COLO668 (cell line): ENCODE measurements at regions not wholly inside any gene's neighbourhood (a gene's known extent, or its start where the extent isn't known, plus 50 kb on each side); places are given as distances from the start of the nearest gene placed in this dataset.
"Not testable (repeated sequence)": the region's sequence is repeated elsewhere in the genome, so short reads cannot be mapped to it uniquely, and the experiment has no call there.

Experiments used
- DNase-seq: peaks from one replicate; lab custom pipeline; 2025; ENCODE audit not compliant: unreplicated experiment; lab: John Stamatoyannopoulos, UW

DNA sequence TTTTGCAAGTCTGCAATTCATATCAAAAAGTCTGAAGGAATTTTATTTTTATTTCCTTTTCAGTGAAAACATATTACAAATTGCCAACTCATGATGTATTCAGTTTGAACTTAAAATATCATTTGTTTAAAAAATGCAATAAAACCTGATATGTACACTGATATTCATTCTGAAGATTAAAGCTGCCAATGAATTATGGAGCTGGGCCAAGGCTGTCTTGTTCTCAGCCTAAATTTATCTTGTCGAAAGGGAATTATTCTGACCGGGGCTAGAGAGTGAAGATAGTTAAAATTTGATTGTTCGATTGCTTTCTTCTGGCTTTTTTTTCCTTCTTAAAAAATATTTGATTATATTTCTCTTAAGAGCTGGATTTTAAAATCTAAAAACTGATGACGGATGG lies 54.0 kb upstream of the RBFOX1 start:
- DNase-seq: no peak

- no peak for DNase-seq
Measured at GRCh38 chr16:7272567-7273158, 60.0 kb upstream of the RBFOX1 start.

- DNase-seq: no peak
Measured at GRCh38 chr16:7271486-7271885, 61.2 kb upstream of the RBFOX1 start.

DNA sequence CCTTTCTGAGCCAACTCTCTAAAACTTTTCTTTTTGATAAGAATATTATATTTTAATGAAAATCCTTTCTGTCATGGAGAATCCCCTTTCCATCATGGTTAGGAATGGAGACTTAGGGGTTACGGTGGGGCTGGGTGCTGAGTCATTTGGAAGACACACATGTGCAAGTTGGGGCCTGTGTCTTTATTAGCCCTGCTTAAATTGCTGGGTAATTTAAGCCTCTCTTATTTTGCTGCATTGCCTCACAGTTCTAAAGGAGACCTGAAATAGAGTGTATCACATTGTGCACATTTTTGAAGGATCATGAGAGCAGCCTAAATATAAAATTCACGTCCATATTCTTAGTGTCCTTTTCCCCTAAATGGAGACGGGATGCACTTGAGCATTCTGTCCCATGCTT lies 61.8 kb upstream of the RBFOX1 start:
- no peak for DNase-seq

DNA sequence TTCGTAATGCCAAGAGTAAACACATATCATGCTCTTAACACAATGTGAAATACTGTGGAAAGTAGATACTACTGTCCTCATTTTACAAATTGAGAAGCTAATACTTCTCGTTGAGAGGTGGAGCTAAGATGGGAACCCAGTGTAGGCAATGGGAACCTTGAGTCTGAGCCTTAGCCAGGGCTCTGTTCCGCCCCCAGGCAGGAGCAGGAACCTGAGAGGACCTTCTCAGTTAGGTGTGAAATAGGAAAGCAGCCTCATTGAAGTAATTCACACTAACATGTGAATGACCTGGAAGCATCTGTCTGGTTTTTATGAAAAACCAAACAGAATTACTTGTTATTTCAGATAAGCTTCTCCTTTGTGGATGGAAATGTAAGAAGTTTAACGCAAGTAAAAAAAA lies 62.6 kb upstream of the RBFOX1 start:
- DNase-seq: no peak

DNA sequence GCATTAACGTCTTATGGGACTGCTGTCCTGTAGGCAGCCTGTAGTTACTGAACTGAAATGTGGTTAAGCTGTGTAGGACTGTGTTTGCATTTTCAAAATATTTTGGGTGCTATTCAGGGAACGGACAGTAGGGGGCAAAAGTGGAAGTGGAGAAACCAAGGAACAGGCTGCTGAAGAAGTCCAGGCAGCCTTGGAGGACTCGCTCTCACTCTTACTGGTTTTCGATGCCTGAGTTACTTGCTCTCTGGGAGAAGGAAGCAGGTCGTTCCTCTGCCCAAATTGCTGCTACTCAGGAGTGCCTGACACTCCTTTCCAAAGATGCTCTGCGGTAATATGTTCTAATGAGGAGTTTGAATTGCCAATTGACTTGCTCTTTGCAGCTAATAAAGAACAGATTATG lies 64.5 kb upstream of the RBFOX1 start:
- DNase-seq: peak; percentile 10

DNA sequence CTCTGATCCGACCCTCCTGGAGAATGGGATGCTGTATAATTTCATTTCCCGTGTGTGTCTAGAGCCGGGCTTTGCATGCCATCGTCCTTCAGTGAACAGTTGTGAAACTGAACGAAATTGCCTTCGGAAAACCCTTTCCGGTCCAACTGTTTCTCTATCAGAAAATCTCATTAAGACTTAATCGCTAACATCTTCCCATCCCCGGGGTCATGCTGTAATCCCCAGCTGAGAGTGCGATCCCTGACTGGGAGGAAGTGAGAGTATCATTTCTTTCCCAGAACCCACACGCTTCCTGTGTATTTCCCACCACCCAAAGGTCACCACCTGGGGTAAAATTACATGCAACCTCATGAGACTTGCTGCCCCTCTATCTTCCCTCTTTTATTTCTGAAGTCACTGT lies 75.6 kb upstream of the RBFOX1 start:
- DNase-seq: no peak

- no peak for DNase-seq
Measured at GRCh38 chr16:7246578-7246977, 86.1 kb upstream of the RBFOX1 start.

DNA sequence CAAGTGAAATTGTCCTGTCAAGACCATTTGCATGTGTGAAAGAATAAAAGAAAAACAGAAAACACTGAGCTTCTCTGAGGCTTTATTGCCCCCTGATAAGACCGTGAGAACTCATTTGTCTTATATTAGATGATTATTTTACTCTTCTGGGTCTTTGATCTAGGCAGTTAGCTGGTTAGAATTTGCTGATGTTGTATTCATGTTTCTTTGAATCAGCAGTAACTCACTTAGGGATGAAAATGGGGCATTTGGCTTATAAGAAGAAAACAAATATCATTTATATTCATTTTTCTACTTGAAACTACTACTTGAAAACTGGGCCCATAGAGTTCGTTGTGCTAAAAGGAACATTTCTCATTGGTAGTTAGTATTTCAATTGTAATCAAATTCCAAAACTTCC lies 93.1 kb upstream of the RBFOX1 start:
- no peak for DNase-seq

DNA sequence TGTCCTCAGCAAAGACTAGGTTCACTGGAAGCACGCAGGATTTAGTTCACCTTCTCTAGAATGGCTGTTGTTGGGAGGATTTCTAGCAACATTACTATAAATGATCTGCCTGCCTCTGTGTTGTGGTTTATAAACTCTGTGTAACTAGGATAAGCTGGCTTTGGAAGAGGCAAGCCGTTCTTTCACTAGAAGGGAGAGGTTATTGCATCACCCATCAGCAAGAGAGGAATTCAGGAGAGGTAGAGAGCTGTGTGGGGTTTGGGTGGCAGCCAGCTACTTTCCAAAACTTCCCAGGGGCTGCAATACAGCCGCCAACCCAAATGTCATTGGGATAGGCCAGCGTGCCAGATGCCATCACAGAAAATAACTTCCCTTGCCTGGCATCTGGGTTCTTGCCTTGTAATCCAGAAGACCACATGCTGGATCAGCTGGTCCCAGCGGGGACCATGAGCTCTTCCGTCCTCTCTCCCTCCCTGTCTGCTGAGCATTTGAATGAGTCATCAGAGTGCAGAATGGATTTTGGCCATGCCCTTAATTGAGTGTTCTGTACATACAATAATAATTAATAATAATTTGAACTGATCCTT lies 95.7 kb upstream of the RBFOX1 start:
- DNase-seq: no peak

- no peak for DNase-seq
Measured at GRCh38 chr16:7233975-7234374, 98.7 kb upstream of the RBFOX1 start.

DNA sequence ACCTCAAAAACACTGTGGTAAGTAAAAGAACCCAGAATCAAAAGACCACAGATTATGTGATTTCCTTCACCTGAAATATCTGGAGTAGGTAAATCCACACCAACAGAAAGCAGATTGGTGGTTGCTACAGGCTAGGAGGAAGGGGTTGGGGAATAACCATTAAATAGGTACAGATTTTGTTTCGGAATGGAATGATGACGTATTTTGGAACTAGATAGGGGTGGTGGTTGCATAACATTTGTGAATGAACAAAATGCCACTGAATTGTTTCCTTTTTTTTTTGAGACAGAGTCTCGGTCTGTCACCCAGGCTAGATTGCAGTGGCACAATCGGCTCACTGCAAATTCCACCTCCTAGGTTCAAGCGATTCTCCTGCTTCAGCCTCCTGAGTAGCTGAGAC lies 100.9 kb upstream of the RBFOX1 start:
- no peak for DNase-seq

DNA sequence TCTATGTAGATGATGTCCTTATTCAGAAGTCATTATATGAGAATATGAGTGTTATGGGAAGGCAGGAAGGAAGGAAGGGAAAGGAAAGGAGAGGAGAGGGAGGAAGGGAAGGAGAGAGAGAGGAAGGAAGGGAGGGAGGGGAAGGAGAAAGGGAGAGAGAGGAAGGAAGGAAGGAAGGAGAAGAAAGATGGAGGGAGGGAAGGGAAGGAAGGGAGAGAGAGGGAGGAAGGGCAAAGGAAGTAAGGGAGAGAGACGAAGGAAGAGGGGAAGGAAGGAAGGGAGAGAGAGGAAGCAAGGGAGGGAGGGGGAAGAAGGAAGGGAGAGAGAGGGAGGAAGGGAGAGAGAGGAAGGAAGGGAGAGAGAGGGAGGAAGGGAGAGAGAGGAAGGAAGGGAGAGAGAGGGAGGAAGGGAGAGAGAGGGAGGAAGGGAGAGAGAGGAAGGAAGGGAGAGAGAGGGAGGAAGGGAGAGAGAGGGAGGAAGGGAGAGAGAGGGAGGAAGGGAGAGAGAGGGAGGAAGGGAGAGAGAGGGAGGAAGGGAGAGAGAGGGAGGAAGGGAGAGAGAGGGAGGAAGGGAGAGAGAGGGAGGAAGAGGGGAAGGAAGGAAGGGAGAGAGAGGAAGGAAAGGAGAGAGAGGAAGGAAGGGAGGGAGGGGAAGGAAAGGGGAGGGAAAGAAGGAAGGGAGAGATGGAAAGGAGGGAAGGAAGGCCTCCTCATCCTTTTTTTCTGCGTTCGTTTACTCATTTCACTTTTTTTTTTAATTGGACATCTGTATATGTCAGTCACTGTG lies 103.0 kb upstream of the RBFOX1 start:
- DNase-seq: not testable (repeated sequence)

DNA sequence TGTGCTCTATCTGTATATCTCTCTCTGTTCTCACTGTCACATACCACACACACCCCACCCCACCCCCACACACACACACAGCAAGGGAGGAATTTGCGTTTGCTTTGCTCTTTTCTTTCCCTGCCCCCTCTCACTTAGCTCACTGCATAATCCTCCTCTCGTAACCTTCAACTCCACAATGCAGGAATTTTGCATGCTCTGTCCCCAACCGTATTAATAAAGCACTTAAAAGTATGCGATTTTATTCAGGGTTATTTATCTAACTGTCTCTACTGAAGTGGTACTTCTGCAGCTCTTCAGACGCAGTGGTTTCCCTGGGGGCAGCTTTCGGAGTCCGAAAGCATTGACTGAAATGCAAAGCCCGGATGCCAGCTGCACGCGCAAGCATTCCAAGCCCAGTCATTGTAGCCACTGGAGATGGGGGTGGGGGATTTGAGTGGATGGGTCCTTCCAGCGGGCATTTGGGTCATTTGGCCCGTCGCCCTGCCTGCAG lies 105.4 kb upstream of the RBFOX1 start:
- no peak for DNase-seq

DNA sequence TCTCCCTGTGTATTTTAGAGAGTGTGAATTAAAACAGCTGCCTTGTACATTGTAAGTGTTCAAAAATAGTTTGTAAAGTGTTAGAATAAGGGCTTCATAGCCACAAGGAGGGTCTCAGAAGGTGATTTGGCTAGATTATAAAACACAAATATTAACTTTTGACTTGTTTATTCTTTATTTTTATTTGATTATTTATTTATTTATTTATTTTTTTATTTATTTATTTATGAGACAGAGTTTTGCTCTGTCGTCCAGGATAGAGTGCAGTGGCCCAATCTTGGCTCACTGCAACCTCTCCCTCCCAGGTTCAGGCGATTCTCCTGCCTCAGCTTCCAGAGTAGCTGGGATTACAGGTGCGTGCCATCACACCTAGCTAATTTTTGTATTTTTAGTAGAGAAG lies 111.5 kb upstream of the RBFOX1 start:
- no peak for DNase-seq

DNA sequence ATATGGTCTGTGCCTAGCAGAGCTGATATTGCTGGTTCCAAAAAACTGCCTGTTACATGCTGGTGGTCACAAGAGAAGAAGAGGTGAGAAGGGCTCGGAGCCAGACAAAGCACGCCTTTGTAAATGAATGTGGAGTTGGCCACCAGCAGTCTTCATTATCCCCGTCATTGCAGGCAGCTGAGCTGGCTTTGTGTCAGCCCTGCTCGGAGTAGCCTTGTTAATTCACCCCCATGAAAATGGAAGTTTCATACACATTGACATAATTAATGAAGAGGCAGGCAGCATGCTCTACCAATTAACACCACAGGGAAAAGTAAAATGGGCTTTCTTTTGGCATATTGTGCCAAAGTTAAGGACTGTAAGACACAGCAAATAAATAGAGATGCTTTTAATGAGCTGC lies 113.7 kb upstream of the RBFOX1 start:
- DNase-seq: no peak

GRCh38 chr16:7217797-7218196 lies 114.8 kb upstream of the RBFOX1 start:
- DNase-seq: no peak

DNA sequence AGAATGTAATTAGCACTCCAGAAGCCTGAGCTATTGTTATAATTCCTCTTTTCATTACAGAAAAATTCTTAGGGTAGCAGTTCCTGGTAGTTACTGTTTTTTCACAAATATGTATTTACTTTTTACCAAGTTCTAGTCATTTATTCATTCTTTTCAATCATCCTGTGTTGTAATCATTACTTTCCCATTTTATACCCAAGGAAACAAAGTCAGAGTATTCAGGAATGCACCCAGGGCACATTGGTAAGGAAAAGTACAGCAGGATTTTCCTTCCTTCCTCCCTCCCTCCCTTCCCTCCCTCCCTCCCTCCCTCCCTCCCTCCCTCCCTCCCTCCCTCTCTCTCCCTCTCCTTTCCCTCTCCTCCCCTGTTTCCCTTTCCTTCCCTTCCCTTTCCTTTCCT lies 115.9 kb upstream of the RBFOX1 start:
- DNase-seq: no peak

GRCh38 chr16:7211781-7212180 lies 120.9 kb upstream of the RBFOX1 start:
- DNase-seq: no peak

DNA sequence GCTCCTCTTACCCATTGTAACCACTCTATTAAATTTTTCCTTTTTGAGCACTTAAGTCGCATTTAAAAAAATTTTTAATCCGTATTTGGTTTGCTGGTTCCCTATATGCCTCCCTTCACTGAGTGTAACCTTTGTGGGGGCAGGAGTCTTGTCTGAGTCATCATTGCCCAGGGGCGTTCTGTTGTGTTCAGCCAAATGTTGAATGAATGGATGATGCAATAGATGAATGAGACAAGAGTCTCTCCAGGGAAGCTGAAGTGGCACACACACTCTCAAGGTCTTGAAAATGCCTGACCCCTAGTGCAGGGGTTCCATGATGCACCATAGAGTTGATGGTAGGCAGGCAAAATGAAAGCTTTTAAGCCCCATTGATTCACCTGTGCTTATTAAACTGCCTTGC lies 123.0 kb upstream of the RBFOX1 start:
- no peak for DNase-seq

- no peak for DNase-seq
Measured at GRCh38 chr16:7206469-7206868, 126.2 kb upstream of the RBFOX1 start.

DNA sequence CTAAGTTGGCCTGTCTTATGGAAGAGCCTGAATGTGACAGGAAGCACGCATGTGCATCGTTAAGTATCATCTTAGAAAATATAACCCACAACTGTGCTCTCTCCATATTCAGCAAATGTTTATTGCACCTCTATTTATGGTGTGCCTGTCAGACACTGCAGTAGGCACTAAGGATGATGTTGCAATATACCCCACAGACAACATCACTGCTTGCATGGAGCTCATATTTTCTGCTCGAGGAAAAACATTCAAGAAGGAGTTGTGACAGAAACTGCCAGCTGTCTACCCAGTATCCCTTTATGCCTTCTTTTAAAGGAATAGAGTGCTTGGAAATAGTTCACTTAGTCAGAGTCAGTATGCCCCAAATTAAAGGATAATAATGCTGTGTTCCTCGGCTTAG lies 132.3 kb upstream of the RBFOX1 start:
- no peak for DNase-seq
